ENCODE measurements at regions not wholly inside any gene's neighbourhood (a gene's known extent, or its start where the extent isn't known, plus 50 kb on each side); places are given as distances from the start of the nearest gene placed in this dataset.
"Not testable (repeated sequence)": the region's sequence is repeated elsewhere in the genome, so short reads cannot be mapped to it uniquely, and the experiment has no call there.

DNA sequence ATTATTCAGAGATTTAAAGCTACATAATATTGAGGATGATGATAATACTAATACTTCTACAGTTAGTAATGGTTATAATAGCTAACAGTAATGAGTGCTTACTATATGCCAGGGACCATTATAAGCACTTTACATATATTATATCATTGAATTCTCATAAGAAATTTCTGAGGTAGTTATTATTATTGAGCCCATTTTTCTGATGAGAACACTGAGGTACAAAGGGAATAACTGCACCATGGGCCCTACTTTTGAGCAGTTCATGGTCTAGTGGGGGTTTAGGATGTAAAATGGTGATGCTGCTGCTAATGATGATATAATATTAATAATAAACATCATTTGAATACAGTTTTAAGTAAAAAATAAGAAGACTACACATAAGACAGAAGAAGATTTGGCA lies 64.2 kb upstream of the SPDL1 start:
- Histone ChIP-seq H2AK5ac (ENCODE audit: low read depth, low read length) (no peak overlapping the region), H4K8ac (ENCODE audit: extremely low read depth, insufficient read depth, low read length) (no peak overlapping the region)

GRCh38 chr5:169518779-169519178 lies 64.8 kb upstream of the SPDL1 start:
- not testable (repeated sequence) for FAIRE-seq

More for the DNA sequence above, 64.2 kb upstream of the SPDL1 start:
- DNase-seq (ENCODE audit: low read depth in 1 of 2, low spot score in 2 of 2): no peak
- H3K23me2 ChIP-seq (ENCODE audit: low read depth, low read length): 0 out of 2 replicates have a peak, but pooled peaks cover 2% of the 10 kb centered on the region
- no peak overlapping the region for H3K4me2 ChIP-seq (ENCODE audit: insufficient read depth in 1 of 2, low read depth in 2 of 2, low read length in 2 of 2)
- no peaks in the 10 kb centered on the region; a peak in 1 of 7 replicates for H3K4me1 ChIP-seq (replicated peaks in 1 of 4; ENCODE audit: control insufficient read depth in 3 of 4, insufficient read depth in 4 of 4, low read length in 3 of 4)
- ChIA-PET POLR2A (ENCODE audit: partially characterized antibody) (no interaction called here), CTCF (ENCODE audit: partially characterized antibody) (no interaction called here)
- no peak overlapping the region for H3K27ac ChIP-seq (ENCODE audit: low read depth, low read length)
- H2BK5ac ChIP-seq (ENCODE audit: low read depth, low read length): no peak overlapping the region
- no peak overlapping the region for H3K23ac ChIP-seq (ENCODE audit: insufficient read length)
- H3K56ac ChIP-seq (replicated peaks; ENCODE audit: insufficient read length, low read depth, low read length): no peak overlapping the region
- H3K27me3 ChIP-seq (replicated peaks in 1 of 4; ENCODE audit: control insufficient read depth in 3 of 4, extremely low read depth in 1 of 4, insufficient read depth in 3 of 4, low read length in 3 of 4): no peaks in the 10 kb centered on the region; a peak in 1 of 7 replicates
- no peak overlapping the region for H3K4ac ChIP-seq (replicated peaks; ENCODE audit: insufficient read length, low read depth, low read length)
- FAIRE-seq: no peak
- H3K36me3 ChIP-seq (ENCODE audit: control insufficient read depth in 2 of 4, insufficient read depth in 4 of 4, low read length in 3 of 4): no peaks in the 10 kb centered on the region
- H3K18ac ChIP-seq (ENCODE audit: extremely low read depth, low read length): no peak overlapping the region
- H2AFZ ChIP-seq (ENCODE audit: low read length): no peak overlapping the region
- H2BK20ac ChIP-seq (ENCODE audit: low read length): no peak overlapping the region
- H2BK15ac ChIP-seq (ENCODE audit: low read length): no peak overlapping the region
- H3K14ac ChIP-seq (ENCODE audit: insufficient read length): no peak overlapping the region
- H2BK120ac ChIP-seq (replicated peaks; ENCODE audit: low read depth, low read length): no peak overlapping the region
- H3K9ac ChIP-seq (replicated peaks in 1 of 4; ENCODE audit: extremely low read depth in 1 of 4, low read depth in 3 of 4, low read length in 3 of 4): no peak overlapping the region
- H4K5ac ChIP-seq (ENCODE audit: insufficient read length, low read depth, low read length): no peak overlapping the region
- H3K9me3 ChIP-seq (ENCODE audit: insufficient read depth in 2 of 2, low read depth in 1 of 2, low read length in 1 of 2): no peaks in the 10 kb centered on the region; a peak in 2 of 4 replicates
- no peaks in the 10 kb centered on the region for H3K79me2 ChIP-seq (ENCODE audit: control insufficient read depth in 1 of 2, insufficient read depth in 2 of 2, low read length in 2 of 2)
- H4K20me1 ChIP-seq (replicated peaks in 1 of 2; ENCODE audit: control insufficient read depth in 1 of 2, insufficient read depth in 2 of 2, low read length in 2 of 2): no peaks in the 10 kb centered on the region
- H3K4me3 ChIP-seq (ENCODE audit: extremely low read depth in 1 of 4, insufficient read depth in 2 of 4, low read depth in 3 of 4, low read length in 4 of 4): no peak overlapping the region
- TF ChIP-seq KDM4A (IDR thresholded peaks at IDR 0.05; ENCODE audit: low read depth, low read length, severe bottlenecking): no peak
- TF ChIP-seq FOSL1 (IDR thresholded peaks at IDR 0.05; ENCODE audit: insufficient read depth, low read depth, low read length): no peak
- TF ChIP-seq POLR2A (IDR thresholded peaks at IDR 0.05; ENCODE audit: control extremely low read depth in 1 of 2, low read depth in 2 of 2, low read length in 2 of 2): no peak
- no peak for TF ChIP-seq HDAC6 (IDR thresholded peaks at IDR 0.05; ENCODE audit: low read depth, low read length)
- TF ChIP-seq CHD1 (IDR thresholded peaks at IDR 0.05; ENCODE audit: low read depth, low read length): no peak
- no peaks in the 10 kb centered on the region for H3K79me1 ChIP-seq (ENCODE audit: low read depth, low read length)
- H2BK12ac ChIP-seq (ENCODE audit: low read depth, low read length): no peak overlapping the region
- H4K91ac ChIP-seq (replicated peaks; ENCODE audit: insufficient read length, low read length): no peak overlapping the region

More at GRCh38 chr5:169518779-169519178, 64.8 kb upstream of the SPDL1 start:
- DNase-seq (ENCODE audit: low read depth in 1 of 2, low spot score in 2 of 2); H3K4me3 ChIP-seq (ENCODE audit: extremely low read depth in 1 of 4, insufficient read depth in 2 of 4, low read depth in 3 of 4, low read length in 4 of 4); H2BK20ac ChIP-seq (ENCODE audit: low read length); H3K14ac ChIP-seq (ENCODE audit: insufficient read length); H3K36me3 ChIP-seq (ENCODE audit: control insufficient read depth in 2 of 4, insufficient read depth in 4 of 4, low read length in 3 of 4); H4K5ac ChIP-seq (ENCODE audit: insufficient read length, low read depth, low read length); H3K4me1 ChIP-seq (replicated peaks in 1 of 4; ENCODE audit: control insufficient read depth in 3 of 4, insufficient read depth in 4 of 4, low read length in 3 of 4); CTCF ChIA-PET (ENCODE audit: partially characterized antibody); H3K23ac ChIP-seq (ENCODE audit: insufficient read length); H3K23me2 ChIP-seq (ENCODE audit: low read depth, low read length); H4K91ac ChIP-seq (replicated peaks; ENCODE audit: insufficient read length, low read length); H2BK5ac ChIP-seq (ENCODE audit: low read depth, low read length); H2BK12ac ChIP-seq (ENCODE audit: low read depth, low read length); H4K20me1 ChIP-seq (replicated peaks in 1 of 2; ENCODE audit: control insufficient read depth in 1 of 2, insufficient read depth in 2 of 2, low read length in 2 of 2); H3K4ac ChIP-seq (replicated peaks; ENCODE audit: insufficient read length, low read depth, low read length); H3K4me2 ChIP-seq (ENCODE audit: insufficient read depth in 1 of 2, low read depth in 2 of 2, low read length in 2 of 2); H3K18ac ChIP-seq (ENCODE audit: extremely low read depth, low read length); H2BK120ac ChIP-seq (replicated peaks; ENCODE audit: low read depth, low read length); H2AK5ac ChIP-seq (ENCODE audit: low read depth, low read length); H3K79me2 ChIP-seq (ENCODE audit: control insufficient read depth in 1 of 2, insufficient read depth in 2 of 2, low read length in 2 of 2); H3K79me1 ChIP-seq (ENCODE audit: low read depth, low read length); H4K8ac ChIP-seq (ENCODE audit: extremely low read depth, insufficient read depth, low read length); H3K9me3 ChIP-seq (ENCODE audit: insufficient read depth in 2 of 2, low read depth in 1 of 2, low read length in 1 of 2); H3K56ac ChIP-seq (replicated peaks; ENCODE audit: insufficient read length, low read depth, low read length); H2AFZ ChIP-seq (ENCODE audit: low read length); POLR2A ChIA-PET (ENCODE audit: partially characterized antibody); H3K27ac ChIP-seq (ENCODE audit: low read depth, low read length); H2BK15ac ChIP-seq (ENCODE audit: low read length); H3K9ac ChIP-seq (replicated peaks in 1 of 4; ENCODE audit: extremely low read depth in 1 of 4, low read depth in 3 of 4, low read length in 3 of 4); H3K27me3 ChIP-seq (replicated peaks in 1 of 4; ENCODE audit: control insufficient read depth in 3 of 4, extremely low read depth in 1 of 4, insufficient read depth in 3 of 4, low read length in 3 of 4): not testable (repeated sequence)

All from H1 (cell line).